HEK293 (cell line): ENCODE measurements at regions not wholly inside any gene's neighbourhood (a gene's known extent, or its start where the extent isn't known, plus 50 kb on each side); places are given as distances from the start of the nearest gene placed in this dataset.
A peak's percentile ranks its signal among the peaks of the same experiment; 100 is the strongest.

Experiments
- CTCF ChIA-PET: fragments of 350-600 bp; formaldehyde crosslinking; extraction: SDS; loops from one replicate; lab custom pipeline; 2021; ENCODE audit warnings: antibody characterized with exemption; lab: Yijun Ruan, JAX
- POLR2A ChIA-PET: fragments of 300-600 bp; formaldehyde crosslinking; extraction: SDS; loops from one replicate; lab custom pipeline; 2020; ENCODE audit warnings: antibody characterized with exemption, inconsistent platforms; lab: Yijun Ruan, JAX
- H3K27ac ChIP-seq: fragments of 200-500 bp; sonication (Bioruptor generic); 2 replicates; pipeline ENCODE4 v1.5.1; 2014; ENCODE audit warnings: low read depth, low read length, control low read depth, inconsistent platforms; ENCODE audit errors: extremely low read depth
- H3K36me3 ChIP-seq, 2 experiments: fragments of 200-500 bp in 1 of 2; sonication (Bioruptor generic) in 1 of 2; 1 replicate in 1 of 2; 2 replicates in 1 of 2; pipeline ENCODE4 v1.5.1; 2014 to 2017; ENCODE audit warnings: inconsistent platforms in 2 of 2, low read length in 2 of 2; ENCODE audit not compliant: control insufficient read depth in 2 of 2, insufficient read depth in 1 of 2
- H3K4me1 ChIP-seq: fragments of 200-500 bp; sonication (Bioruptor generic); 2 replicates; pipeline ENCODE4 v1.5.1; 2014; ENCODE audit warnings: mild to moderate bottlenecking, low read length, inconsistent platforms; ENCODE audit not compliant: control insufficient read depth, insufficient read depth
- H3K4me3 ChIP-seq: 2 replicates; pipeline ENCODE4 v1.5.1; 2011; ENCODE audit warnings: low read depth, mild to moderate bottlenecking, control low read depth, low read length, moderate library complexity
- H3K9me3 ChIP-seq: fragments of 200-500 bp; sonication (Bioruptor generic); 2 replicates; pipeline ENCODE4 v1.5.1; 2014; ENCODE audit warnings: low read depth, low read length, inconsistent platforms; ENCODE audit not compliant: control insufficient read depth, insufficient read depth
- BCL11A ChIP-seq: fragments of 450-650 bp; formaldehyde crosslinking; IDR thresholded peaks from 2 replicates; pipeline ENCODE4 v1.5.1; 2016; ENCODE audit warnings: low read depth, missing biosample characterization, missing genetic modification characterization
- CTCF ChIP-seq: fragments of 450-650 bp; formaldehyde crosslinking; IDR thresholded peaks from 2 replicates; pipeline ENCODE4 v1.5.1; 2016; ENCODE audit warnings: missing biosample characterization, missing genetic modification characterization
- GLIS1 ChIP-seq: fragments of 450-650 bp; formaldehyde crosslinking; IDR thresholded peaks from 2 replicates; pipeline ENCODE4 v1.5.1; 2016; ENCODE audit warnings: missing biosample characterization, missing genetic modification characterization
- GLIS2 ChIP-seq: fragments of 450-650 bp; formaldehyde crosslinking; IDR thresholded peaks from 2 replicates; pipeline ENCODE4 v1.5.1; 2016; ENCODE audit warnings: missing biosample characterization, missing genetic modification characterization
- HIC1 ChIP-seq: fragments of 450-650 bp; formaldehyde crosslinking; IDR thresholded peaks from 2 replicates; pipeline ENCODE4 v1.5.1; 2016; ENCODE audit warnings: missing biosample characterization, missing genetic modification characterization
- HOXC10 ChIP-seq: sonication (generic); formaldehyde crosslinking; IDR thresholded peaks from 2 replicates; pipeline ENCODE4 v1.8.1; 2023; ENCODE audit warnings: mild to moderate bottlenecking, missing genetic modification reagents
- KLF1 ChIP-seq: fragments of 450-650 bp; formaldehyde crosslinking; IDR thresholded peaks from 2 replicates; pipeline ENCODE4 v1.5.1; 2016; ENCODE audit warnings: missing biosample characterization, missing genetic modification characterization
- KLF16 ChIP-seq: fragments of 450-650 bp; formaldehyde crosslinking; IDR thresholded peaks from 2 replicates; pipeline ENCODE4 v1.5.1; 2017; ENCODE audit warnings: missing biosample characterization, missing genetic modification characterization
- KLF17 ChIP-seq: fragments of 450-650 bp; formaldehyde crosslinking; IDR thresholded peaks from 2 replicates; pipeline ENCODE4 v1.5.1; 2016; ENCODE audit warnings: missing biosample characterization, missing genetic modification characterization
- KLF8 ChIP-seq: fragments of 450-650 bp; formaldehyde crosslinking; IDR thresholded peaks from 2 replicates; pipeline ENCODE4 v1.5.1; 2016; ENCODE audit warnings: missing biosample characterization, missing genetic modification characterization
- KLF9 ChIP-seq: fragments of 450-650 bp; formaldehyde crosslinking; IDR thresholded peaks from 2 replicates; pipeline ENCODE4 v1.5.1; 2016; ENCODE audit warnings: missing biosample characterization, missing genetic modification characterization, low read depth
- PRDM1 ChIP-seq: fragments of 450-650 bp; formaldehyde crosslinking; IDR thresholded peaks from 2 replicates; pipeline ENCODE4; 2016; ENCODE audit warnings: missing biosample characterization, missing genetic modification characterization
- PRDM10 ChIP-seq: fragments of 450-650 bp; formaldehyde crosslinking; IDR thresholded peaks from 2 replicates; pipeline ENCODE4 v1.5.1; 2016; ENCODE audit warnings: missing biosample characterization, missing genetic modification characterization
- SCRT1 ChIP-seq: fragments of 450-650 bp; formaldehyde crosslinking; IDR thresholded peaks from 2 replicates; pipeline ENCODE4 v1.5.1; 2016; ENCODE audit warnings: missing biosample characterization, missing genetic modification characterization, borderline replicate concordance
- SCRT2 ChIP-seq: fragments of 450-650 bp; formaldehyde crosslinking; IDR thresholded peaks from 2 replicates; pipeline ENCODE4 v1.5.1; 2016; ENCODE audit warnings: missing biosample characterization, missing genetic modification characterization
- SP2 ChIP-seq: fragments of 450-650 bp; formaldehyde crosslinking; IDR thresholded peaks from 2 replicates; pipeline ENCODE4 v1.5.1; 2016; ENCODE audit warnings: missing biosample characterization, missing genetic modification characterization
- ZBTB26 ChIP-seq: fragments of 450-650 bp; formaldehyde crosslinking; optimal IDR thresholded peaks from 2 replicates; pipeline ENCODE3; 2016; ENCODE audit warnings: missing biosample characterization, mild to moderate bottlenecking, missing genetic modification characterization
- ZBTB48 ChIP-seq: fragments of 450-650 bp; formaldehyde crosslinking; IDR thresholded peaks from 2 replicates; pipeline ENCODE4 v1.5.1; 2016; ENCODE audit warnings: missing biosample characterization, missing genetic modification characterization
- ZBTB8A ChIP-seq: fragments of 450-650 bp; formaldehyde crosslinking; IDR thresholded peaks from 2 replicates; pipeline ENCODE4 v1.5.1; 2016; ENCODE audit warnings: missing biosample characterization, missing genetic modification characterization
- ZFHX2 ChIP-seq: fragments of 450-650 bp; formaldehyde crosslinking; conservative IDR thresholded peaks from 2 replicates; pipeline ENCODE4 v1.5.1; 2016; ENCODE audit warnings: missing biosample characterization, missing genetic modification characterization
- ZFP69B ChIP-seq: fragments of 450-650 bp; formaldehyde crosslinking; IDR thresholded peaks from 2 replicates; pipeline ENCODE4 v1.5.1; 2016; ENCODE audit warnings: missing biosample characterization, missing genetic modification characterization
- ZNF10 ChIP-seq: fragments of 450-650 bp; formaldehyde crosslinking; IDR thresholded peaks from 2 replicates; pipeline ENCODE4 v1.5.1; 2017; ENCODE audit warnings: missing biosample characterization, missing genetic modification characterization
- ZNF223 ChIP-seq: fragments of 450-650 bp; formaldehyde crosslinking; IDR thresholded peaks from 2 replicates; pipeline ENCODE4 v1.5.1; 2016; ENCODE audit warnings: missing biosample characterization, missing genetic modification characterization
- ZNF513 ChIP-seq: fragments of 450-650 bp; IDR thresholded peaks from 2 replicates; pipeline ENCODE4 v1.5.1; 2018; ENCODE audit warnings: missing biosample characterization, missing genetic modification characterization
- ZNF76 ChIP-seq: fragments of 450-650 bp; formaldehyde crosslinking; IDR thresholded peaks from 2 replicates; pipeline ENCODE4; 2016; ENCODE audit warnings: low read depth, missing biosample characterization, missing genetic modification characterization, borderline replicate concordance

- peak; percentile 74; the same call in 1 of the 2 replicates for TF ChIP-seq SCRT1
- TF ChIP-seq ZBTB8A, result peak; percentile 91
- TF ChIP-seq SCRT2 (tag by site-specific recombination), result peak; percentile 97
- TF ChIP-seq ZNF223 (tag by site-specific recombination), result no peak
- TF ChIP-seq PRDM1, result no peak
- peak; percentile 34; the same call in 1 of the 2 replicates for TF ChIP-seq KLF9 (tag by site-specific recombination)
- peak; percentile 96 for TF ChIP-seq ZFHX2 (tag by site-specific recombination)
- no peak for TF ChIP-seq CTCF (tag by site-specific recombination)
- no peak for TF ChIP-seq HIC1 (tag by site-specific recombination)
- 0 out of 2 replicates have a peak, but pooled peaks have one; percentile 13 for TF ChIP-seq ZFP69B (tag by site-specific recombination)
- peak; percentile 90 for TF ChIP-seq ZBTB26 (tag by site-specific recombination)
- no peak for TF ChIP-seq KLF1
- TF ChIP-seq GLIS1 (tag by site-specific recombination), result peak; percentile 79
- TF ChIP-seq HOXC10 (CRISPR knock-in tag), result peak; percentile 58; the same call in 1 of the 2 replicates
- TF ChIP-seq ZNF76, result 0 out of 2 replicates have a peak, but pooled peaks have one; percentile 51
- TF ChIP-seq ZNF513 (tag by site-specific recombination), result 0 out of 2 replicates have a peak, but pooled peaks have one; percentile 15
- TF ChIP-seq KLF8, result no peak
- TF ChIP-seq GLIS2 (tag by site-specific recombination), result peak; percentile 77
These were observed 101.2 kb upstream of the HSD17B12 start (continued) for GRCh38 chr11:43579171-43579918.

- Histone ChIP-seq H3K9me3 (no peaks in the 10 kb centered on the region), H3K36me3 (no peaks in the 10 kb centered on the region), H3K4me1 (peaks cover 3% of the 10 kb centered on the region; the same call in 1 of the 2 replicates), H3K27ac (no peak overlapping the region), H3K4me3 (peak overlapping the region; percentile 51)
- POLR2A ChIA-PET, result interaction anchor here (0.8 kb wide), 1 partner anchor 11 kb away, joined by 3 read pairs; no protein-coding TSS in a partner anchor
- CTCF ChIA-PET, result interaction anchor here (0.5 to 6.1 kb wide), 3 partner anchors 13 to 251 kb away, joined by 3 to 49 read pairs (median 5); no protein-coding TSS in a partner anchor
- TF ChIP-seq ZNF10 (tag by site-specific recombination), result 0 out of 2 replicates have a peak, but pooled peaks have one; percentile 33
- peak; percentile 48; the same call in 1 of the 2 replicates for TF ChIP-seq KLF17 (tag by site-specific recombination)
- TF ChIP-seq ZBTB48 (tag by site-specific recombination), result peak; percentile 73; the same call in 1 of the 2 replicates
- peak; percentile 58 for TF ChIP-seq SP2 (tag by site-specific recombination)
- peak; percentile 22; the same call in 1 of the 2 replicates for TF ChIP-seq KLF16 (tag by site-specific recombination)
- no peak for TF ChIP-seq BCL11A (tag by site-specific recombination)
- TF ChIP-seq PRDM10, result peak; percentile 82
These were observed 100.6 kb upstream of the HSD17B12 start for GRCh38 chr11:43579919-43580276.
